Neural cell (in vitro differentiated cells): ENCODE measurements at regions not wholly inside any gene's neighbourhood (a gene's known extent, or its start where the extent isn't known, plus 50 kb on each side); places are given as distances from the start of the nearest gene placed in this dataset.

ENCODE experiments used
- H2AFZ ChIP-seq: fragments of 200-600, 300-800 bp; sonication (generic), shearing (Covaris generic); 2 replicates; pipeline ENCODE4 v1.6.0; 2014; ENCODE audit warnings: low read depth, mild to moderate bottlenecking, antibody characterized with exemption, low read length, moderate library complexity
- H3F3A ChIP-seq: fragments of 200-600 bp; shearing (Covaris generic); 2 replicates; pipeline ENCODE4 v1.6.1; 2016; ENCODE audit warnings: mild to moderate bottlenecking, moderate library complexity, mixed read lengths, antibody characterized with exemption, low read length; ENCODE audit not compliant: insufficient read depth, poor library complexity, severe bottlenecking
- H3K27ac ChIP-seq: fragments of 200-600, 300-800 bp; sonication (generic), shearing (Covaris generic); 2 replicates; pipeline ENCODE4 v1.5.1; 2014; ENCODE audit warnings: mild to moderate bottlenecking, low read length, moderate library complexity
- H3K27me3 ChIP-seq: fragments of 300-800, 200-600 bp; sonication (generic), shearing (Covaris generic); 2 replicates; pipeline ENCODE4 v1.6.0; 2014; ENCODE audit warnings: mild to moderate bottlenecking, low read depth, low read length, moderate library complexity; ENCODE audit not compliant: insufficient read depth
- H3K36me3 ChIP-seq: fragments of 300-800, 200-600 bp; sonication (generic), shearing (Covaris generic); 2 replicates; pipeline ENCODE4 v1.5.1; 2014; ENCODE audit warnings: mild to moderate bottlenecking, antibody characterized with exemption, low read length, moderate library complexity; ENCODE audit not compliant: insufficient read depth
- H3K4me2 ChIP-seq: fragments of 300-800, 200-600 bp; sonication (generic), shearing (Covaris generic); 2 replicates; pipeline ENCODE4 v1.6.0; 2014; ENCODE audit warnings: mild to moderate bottlenecking, low read length
- H3K4me3 ChIP-seq: fragments of 300-800, 200-600 bp; sonication (generic), shearing (Covaris generic); 2 replicates; pipeline ENCODE4 v1.5.1; 2014; ENCODE audit warnings: mild to moderate bottlenecking, low read length, moderate library complexity
- H3K79me2 ChIP-seq: fragments of 200-600 bp; shearing (Covaris generic); replicated peaks from 2 replicates; pipeline ENCODE4 v1.6.0; 2014; ENCODE audit warnings: mild to moderate bottlenecking, low read length, moderate library complexity; ENCODE audit not compliant: insufficient read depth
- H3K9ac ChIP-seq: fragments of 300-800, 200-600 bp; sonication (generic), shearing (Covaris generic); 2 replicates; pipeline ENCODE4 v1.6.1; 2016; ENCODE audit warnings: mild to moderate bottlenecking, low read length, mixed read lengths
- H3K9me2 ChIP-seq: fragments of 200-600 bp; shearing (Covaris generic); 2 replicates; pipeline ENCODE4 v1.6.1; 2016; ENCODE audit warnings: mild to moderate bottlenecking, low read length, mixed read lengths; ENCODE audit not compliant: insufficient read depth
- H3K9me3 ChIP-seq: fragments of 200-600, 300-800 bp; sonication (generic), shearing (Covaris generic); 2 replicates; pipeline ENCODE4 v1.6.1; 2016; ENCODE audit warnings: mild to moderate bottlenecking, mixed run types, low read length, moderate library complexity, mixed read lengths
- H4K20me1 ChIP-seq: fragments of 200-600 bp; shearing (Covaris generic); 2 replicates; pipeline ENCODE4 v1.6.1; 2016; ENCODE audit warnings: mild to moderate bottlenecking, mixed run types; ENCODE audit not compliant: insufficient read depth
- CTCF ChIP-seq: fragments of 450-650 bp; IDR thresholded peaks from 2 replicates; pipeline ENCODE4 v1.5.1; 2014; ENCODE audit warnings: antibody characterized with exemption, mild to moderate bottlenecking, moderate library complexity; ENCODE audit not compliant: poor library complexity, severe bottlenecking
- EP300 ChIP-seq: fragments of 450-650 bp; conservative IDR thresholded peaks from 2 replicates; pipeline ENCODE4 v1.6.1; 2014; ENCODE audit warnings: antibody characterized with exemption, mild to moderate bottlenecking, moderate library complexity; ENCODE audit not compliant: poor library complexity, severe bottlenecking
- EZH2 ChIP-seq: fragments of 200-600, 300-800 bp; shearing (Covaris generic), sonication (generic); IDR thresholded peaks from 2 replicates; pipeline ENCODE4 v1.6.1; 2014; ENCODE audit warnings: antibody characterized with exemption, low read length, borderline replicate concordance, mild to moderate bottlenecking; ENCODE audit not compliant: insufficient read depth, poor library complexity, severe bottlenecking
- MXI1 ChIP-seq: fragments of 450-650 bp; conservative IDR thresholded peaks from 2 replicates; pipeline ENCODE4 v1.6.1; 2014; ENCODE audit warnings: antibody characterized with exemption, mild to moderate bottlenecking; ENCODE audit not compliant: poor library complexity, severe bottlenecking
- POLR2AphosphoS5 ChIP-seq: IDR thresholded peaks from 2 replicates; pipeline ENCODE4 v1.6.1; 2012
- RAD21 ChIP-seq: fragments of 450-650 bp; conservative IDR thresholded peaks from 2 replicates; pipeline ENCODE4 v1.6.1; 2014; ENCODE audit warnings: antibody characterized with exemption, mild to moderate bottlenecking, moderate library complexity
- REST ChIP-seq: IDR thresholded peaks from 2 replicates; pipeline ENCODE4 v1.6.1; 2012; ENCODE audit warnings: borderline replicate concordance
- SMC3 ChIP-seq: fragments of 450-650 bp; conservative IDR thresholded peaks from 2 replicates; pipeline ENCODE4 v1.6.1; 2014; ENCODE audit warnings: antibody characterized with exemption, mild to moderate bottlenecking, moderate library complexity; ENCODE audit not compliant: poor library complexity
- TAF1 ChIP-seq: IDR thresholded peaks from 2 replicates; pipeline ENCODE4 v1.6.1; 2012; ENCODE audit warnings: low read depth
- small RNA-seq, 3 experiments: library from RNA; depleted of rRNA; stranded (forward); fragments of <200 nt; gene quantifications; one replicate each; pipeline ENCODE3, GENCODE V24; 2012

- no peaks in the 10 kb centered on the region for H3K9me3 ChIP-seq
- no peak overlapping the region for H3K4me3 ChIP-seq
- H3K27ac ChIP-seq = no peak overlapping the region
- no peaks in the 10 kb centered on the region for H3K9me2 ChIP-seq
- H3F3A ChIP-seq = no peaks in the 10 kb centered on the region
- no peak overlapping the region for H3K9ac ChIP-seq
- H2AFZ ChIP-seq = no peak overlapping the region
- no peaks in the 10 kb centered on the region for H3K79me2 ChIP-seq
- no peaks in the 10 kb centered on the region for H4K20me1 ChIP-seq
- TF ChIP-seq EP300 (no peak), REST (no peak), POLR2AphosphoS5 (no peak), SMC3 (no peak), TAF1 (no peak), EZH2 (no peak)
- no peaks in the 10 kb centered on the region for H3K27me3 ChIP-seq
- no peak overlapping the region for H3K4me2 ChIP-seq
- no peaks in the 10 kb centered on the region for H3K36me3 ChIP-seq
Measured at GRCh38 chr5:103617090-103617489, 54.5 kb upstream of the NUDT12 start.

GRCh38 chr5:103612545-103612944 lies 50.0 kb upstream of the NUDT12 start:
- H3K9me2 ChIP-seq = no peaks in the 10 kb centered on the region
- no peaks in the 10 kb centered on the region for H3F3A ChIP-seq
- H3K27ac ChIP-seq = no peak overlapping the region
- H3K79me2 ChIP-seq = no peaks in the 10 kb centered on the region
- H3K36me3 ChIP-seq = no peaks in the 10 kb centered on the region
- no peak overlapping the region for H3K9ac ChIP-seq
- no peak overlapping the region for H3K4me3 ChIP-seq
- TF ChIP-seq RAD21 = no peak
- TF ChIP-seq CTCF = no peak
- no peak for TF ChIP-seq MXI1
- no peak for TF ChIP-seq POLR2AphosphoS5
- TF ChIP-seq EZH2 = no peak
- TF ChIP-seq TAF1 = no peak
- no peak for TF ChIP-seq EP300
- no peak for TF ChIP-seq SMC3
- no peak for TF ChIP-seq REST
- no peaks in the 10 kb centered on the region for H3K9me3 ChIP-seq
- no peaks in the 10 kb centered on the region for H4K20me1 ChIP-seq
- H2AFZ ChIP-seq = no peak overlapping the region
- H3K4me2 ChIP-seq = no peak overlapping the region
- H3K27me3 ChIP-seq = no peaks in the 10 kb centered on the region

Small RNA genes lying in the stretch of these regions (small RNA-seq; reads per million reads assigned to genes)
- gene PSMC1P5 (0 reads per million in 3 experiments), gene RF00322 (0 reads per million in 3 experiments), gene RN7SL255P (0 reads per million in 3 experiments), gene RNA5SP189 (0 reads per million in 3 experiments), gene RNU1-140P (0.65 to 3.0 (median 1.3) reads per million in 3 experiments), gene RNU6-334P (0 reads per million in 3 experiments)
